IPS-NIHi11 (cell line): ENCODE measurements at regions not wholly inside any gene's neighbourhood (a gene's known extent, or its start where the extent isn't known, plus 50 kb on each side); places are given as distances from the start of the nearest gene placed in this dataset.

ENCODE experiments used
- DNase-seq: peaks from one replicate; pipeline ENCODE4 v3.0.0; 2012; ENCODE audit warnings: mixed read lengths, low spot score

DNA sequence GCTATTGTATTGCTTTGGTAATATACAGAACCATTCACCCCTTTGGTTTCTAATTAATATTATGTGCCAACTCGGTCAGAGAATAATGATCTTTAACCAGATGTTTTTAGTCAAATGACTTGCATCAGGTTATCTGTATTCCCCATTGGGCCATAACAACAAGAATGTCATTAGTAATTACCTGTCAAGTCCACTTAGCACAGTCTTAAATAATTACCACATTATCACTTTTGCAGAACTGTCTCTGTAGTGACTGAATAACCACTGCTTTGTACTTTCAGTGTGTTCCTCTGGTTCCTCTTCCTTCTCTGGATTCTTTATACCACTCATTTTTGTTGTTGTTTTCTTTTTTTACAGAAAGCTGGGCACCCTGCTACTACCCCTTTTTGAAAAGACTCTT, 257.7 kb upstream of the SPOCK3 start:
- DNase-seq: no peak

DNA sequence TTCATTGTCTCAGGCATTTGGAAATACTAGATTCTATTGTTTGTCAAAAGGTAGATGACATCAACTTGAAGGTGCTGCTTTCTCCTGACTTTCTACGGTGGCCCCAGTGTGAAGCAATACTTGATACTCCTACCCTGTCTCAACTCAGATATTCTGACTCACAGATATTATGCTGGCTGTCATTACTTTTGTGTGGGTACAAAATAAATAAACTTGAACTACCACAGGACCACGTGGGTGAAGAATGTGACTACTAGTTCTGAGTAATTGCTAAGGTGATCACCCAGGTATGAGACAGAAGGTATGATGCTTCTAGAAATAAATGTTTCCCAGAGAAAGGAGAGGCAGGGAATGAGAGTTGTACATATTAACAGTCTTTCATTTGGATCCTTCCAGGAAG, 275.3 kb upstream of the SPOCK3 start:
- no peak for DNase-seq

- no peak for DNase-seq
Observed at GRCh38 chr4:167524091-167524490, 289.8 kb upstream of the SPOCK3 start.

DNA sequence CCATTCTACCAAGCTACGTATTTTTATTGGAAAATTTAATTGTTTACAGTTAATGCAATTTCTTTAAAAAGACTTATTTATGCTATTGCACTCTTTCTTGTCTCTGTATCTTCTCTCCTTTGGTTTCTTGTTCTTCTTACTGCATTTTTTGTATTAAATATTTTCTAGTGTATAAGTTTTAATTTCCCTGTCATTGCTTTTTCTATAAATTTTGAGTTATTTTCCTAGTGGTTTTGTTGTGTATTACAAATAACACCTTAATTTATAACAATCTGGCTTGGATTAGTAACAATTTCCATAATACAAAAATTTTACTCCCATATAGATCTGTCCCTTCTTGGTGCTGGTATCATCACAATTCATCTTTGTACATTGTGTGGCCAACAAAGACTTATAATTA, 303.5 kb upstream of the SPOCK3 start:
- no peak for DNase-seq

- DNase-seq: no peak
Observed at GRCh38 chr4:167541286-167541685, 307.0 kb upstream of the SPOCK3 start.

- DNase-seq: no peak
Observed at GRCh38 chr4:167544391-167544790, 310.1 kb upstream of the SPOCK3 start.

GRCh38 chr4:167550021-167550420, 315.7 kb upstream of the SPOCK3 start:
- DNase-seq: no peak

DNA sequence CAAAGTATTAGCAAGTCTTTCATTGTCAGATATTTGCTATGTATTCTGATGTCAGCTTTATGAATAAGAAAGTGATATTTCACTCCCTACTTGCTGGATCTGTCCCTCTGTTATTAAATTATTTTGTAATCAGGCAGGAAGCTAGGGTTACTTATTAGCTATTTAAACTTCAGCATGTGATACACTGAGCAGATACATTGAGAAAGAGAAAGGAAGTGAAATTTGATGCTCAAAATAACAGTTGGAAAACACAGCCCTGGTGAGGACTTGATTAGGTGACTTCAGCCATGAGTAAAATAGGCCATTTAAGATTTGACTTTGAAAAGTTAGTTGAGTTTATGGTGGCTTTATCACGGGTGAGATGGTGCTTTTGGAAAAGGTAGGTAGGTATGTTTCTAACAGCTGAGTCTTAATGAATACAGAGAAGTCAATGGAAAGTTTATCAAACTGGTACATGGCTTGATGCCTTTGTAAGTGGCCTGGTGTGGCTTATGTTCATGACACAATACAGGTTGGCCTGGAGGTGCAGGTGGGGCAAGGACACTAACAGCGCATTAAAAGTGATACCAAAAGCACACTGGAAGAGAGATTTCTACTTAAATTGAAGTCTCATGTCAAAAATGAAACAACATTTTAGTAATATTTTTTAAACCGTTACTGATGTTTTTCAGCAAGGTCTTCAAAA, 321.2 kb upstream of the SPOCK3 start:
- no peak for DNase-seq

DNA sequence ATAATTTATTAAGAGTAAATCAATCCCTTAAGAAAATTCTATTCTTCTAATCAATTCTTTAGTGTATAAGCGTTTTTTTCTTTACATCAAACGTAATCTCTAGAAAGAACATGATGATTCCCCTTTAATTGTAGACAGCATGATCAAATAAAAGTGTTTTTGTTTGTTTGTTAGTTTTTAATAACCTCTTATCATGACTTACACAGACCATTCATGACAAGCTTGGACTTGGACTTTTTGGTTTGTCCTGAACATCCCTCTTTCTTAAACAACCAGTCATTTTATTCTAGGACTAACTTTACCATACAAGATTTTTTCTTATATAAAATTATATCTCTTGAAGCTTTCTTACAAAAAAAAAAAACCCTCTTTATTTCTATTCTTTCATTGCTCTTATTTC, 344.6 kb upstream of the SPOCK3 start:
- DNase-seq: no peak

DNA sequence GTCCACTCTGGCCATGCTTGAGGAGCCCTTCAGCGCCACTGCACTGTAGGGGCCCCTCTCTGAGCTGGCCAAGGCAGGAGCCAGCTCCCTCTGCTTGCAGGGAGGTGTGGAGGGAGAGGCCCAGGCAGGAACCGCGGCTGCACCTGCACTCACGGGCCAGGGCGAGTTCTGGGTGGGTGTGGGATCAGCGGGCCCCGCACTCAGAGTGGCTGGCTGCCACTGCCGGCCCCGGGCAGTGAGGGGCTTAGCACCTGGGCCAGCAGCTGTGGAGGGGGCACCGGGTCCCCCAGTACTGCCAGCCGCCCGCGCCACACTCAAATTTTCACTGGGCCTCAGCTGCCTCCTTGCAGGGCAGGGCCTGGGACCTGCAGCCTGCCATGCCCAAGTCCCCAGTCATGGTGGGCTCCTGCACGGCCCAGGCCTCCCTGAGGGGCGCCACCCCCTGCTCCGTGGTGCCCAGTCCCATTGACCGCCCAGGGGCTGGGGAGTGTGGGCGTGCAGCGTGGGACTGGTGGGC, 347.2 kb upstream of the SPOCK3 start:
- no peak for DNase-seq

- no peak for DNase-seq
Observed at GRCh38 chr4:167587361-167587760, 353.1 kb upstream of the SPOCK3 start.

GRCh38 chr4:167595898-167596297, 361.6 kb upstream of the SPOCK3 start:
- DNase-seq: no peak

DNA sequence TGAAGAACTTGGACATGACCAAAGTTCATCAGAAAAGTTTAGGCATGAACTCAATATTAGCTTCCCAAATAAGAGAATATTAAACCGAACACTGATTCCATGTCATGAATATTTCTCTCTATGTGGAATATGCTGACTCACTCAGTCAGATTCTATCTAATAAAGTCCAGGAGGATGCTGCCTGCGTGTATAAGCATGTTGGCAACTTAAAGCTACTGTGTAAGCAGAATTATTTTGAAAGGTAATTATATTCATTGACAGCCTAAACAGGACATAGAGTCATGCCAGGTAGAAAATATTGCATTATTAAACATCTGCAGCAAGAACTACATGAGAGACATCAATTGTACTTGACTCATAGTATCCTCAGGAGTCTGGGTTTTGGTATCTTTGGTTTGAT, 367.9 kb upstream of the SPOCK3 start:
- no peak for DNase-seq

DNA sequence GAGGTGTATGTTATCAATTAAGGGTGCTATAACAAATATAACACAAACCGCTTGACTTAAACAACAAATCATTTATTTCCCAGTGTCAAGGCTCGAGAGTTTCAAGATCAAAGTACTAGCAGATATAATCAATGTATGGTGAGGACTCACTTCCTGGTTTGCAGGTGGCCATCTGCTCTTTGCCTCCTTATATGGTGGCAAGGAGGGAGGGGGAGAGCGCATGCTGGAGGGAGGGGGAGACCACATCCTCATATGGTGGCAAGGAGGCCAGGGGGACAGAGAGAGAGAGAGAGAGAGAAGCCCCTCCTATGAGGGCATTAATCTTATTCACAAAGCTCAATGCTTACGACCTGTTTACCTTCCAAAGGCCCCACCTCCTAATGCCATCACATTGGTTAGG, 372.3 kb upstream of the SPOCK3 start:
- DNase-seq: no peak

DNA sequence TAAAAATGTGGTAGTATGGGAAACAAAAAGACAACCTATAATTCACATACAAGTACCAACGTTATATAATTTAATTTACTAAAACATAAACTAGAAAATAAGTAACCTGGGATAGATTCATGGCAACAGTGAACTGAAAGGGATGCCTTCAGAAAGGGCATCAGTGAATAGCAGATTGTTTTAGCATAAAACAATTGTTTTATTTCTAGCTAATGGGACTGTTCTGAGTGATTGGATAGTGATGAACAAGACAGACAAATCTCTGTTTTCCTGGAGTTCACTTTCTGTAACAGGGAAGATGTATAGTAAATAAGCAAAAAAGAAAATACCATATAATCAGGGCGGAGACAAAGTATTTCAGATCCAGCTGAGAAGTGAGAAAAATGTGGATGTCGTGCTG, 379.1 kb upstream of the SPOCK3 start:
- no peak for DNase-seq

GRCh38 chr4:167614866-167615265, 380.6 kb upstream of the SPOCK3 start:
- no peak for DNase-seq

GRCh38 chr4:167616476-167616875, 382.2 kb upstream of the SPOCK3 start:
- no peak for DNase-seq

GRCh38 chr4:167622481-167623240, 388.4 kb upstream of the SPOCK3 start:
- DNase-seq: peak; percentile 79

DNA sequence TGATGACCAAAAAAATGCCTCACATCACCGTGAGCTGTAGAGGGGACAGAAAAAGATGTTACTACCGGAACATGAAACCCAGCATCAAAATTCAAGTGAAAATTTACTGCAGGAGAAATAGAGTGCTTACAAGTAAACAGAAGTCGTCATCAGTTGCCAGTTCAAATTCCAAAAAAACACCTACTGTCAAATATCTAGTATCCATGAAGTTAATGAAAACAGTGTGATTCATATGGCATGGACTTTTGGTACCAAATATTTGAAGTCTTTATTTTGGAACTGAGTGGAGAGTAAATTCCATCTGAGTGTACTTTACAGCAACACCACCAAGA, 388.9 kb upstream of the SPOCK3 start:
- DNase-seq: no peak

- no peak for DNase-seq
Observed at GRCh38 chr4:167629272-167629671, 395.0 kb upstream of the SPOCK3 start.

DNA sequence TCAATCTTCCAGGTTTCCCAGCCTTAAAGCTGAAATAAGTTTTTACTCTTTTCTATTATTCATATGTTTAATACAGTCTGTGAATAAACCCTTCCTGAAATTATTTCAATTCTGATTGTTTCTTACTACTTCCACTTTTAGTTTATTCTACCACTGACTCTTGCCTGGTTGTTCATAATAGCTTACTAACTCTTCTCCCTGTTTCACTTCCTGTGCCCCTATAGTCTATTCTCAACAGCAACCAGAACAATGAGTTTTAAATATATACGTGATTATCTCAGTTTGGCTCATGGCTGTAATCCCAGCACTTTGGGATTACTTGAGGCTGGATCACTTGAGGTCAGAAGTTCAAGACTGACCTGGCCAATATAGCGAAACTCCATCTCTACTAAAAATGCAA, 408.0 kb upstream of the SPOCK3 start:
- no peak for DNase-seq

GRCh38 chr4:167645358-167645757, 411.1 kb upstream of the SPOCK3 start:
- no peak for DNase-seq

GRCh38 chr4:167652267-167652666, 418.0 kb upstream of the SPOCK3 start:
- DNase-seq: no peak

GRCh38 chr4:167688660-167689142, 403.6 kb upstream of the ANXA10 start:
- DNase-seq: no peak
